ENCODE measurements at regions not wholly inside any gene's neighbourhood (a gene's known extent, or its start where the extent isn't known, plus 50 kb on each side); places are given as distances from the start of the nearest gene placed in this dataset.

GRCh38 chr18:34624551-34624950 is 85.5 kb upstream of the DTNA start:
- TF ChIP-seq POLR2A (IDR thresholded peaks at IDR 0.05) (no peak), CTCF (IDR thresholded peaks at IDR 0.05) (no peak)
